Bronchial epithelial cell (primary cell): ENCODE measurements at regions not wholly inside any gene's neighbourhood (a gene's known extent, or its start where the extent isn't known, plus 50 kb on each side); places are given as distances from the start of the nearest gene placed in this dataset.
"Not testable (repeated sequence)": the region's sequence is repeated elsewhere in the genome, so short reads cannot be mapped to it uniquely, and the experiment has no call there.

ENCODE experiments used
- DNase-seq: peaks from one replicate; pipeline ENCODE4 v3.0.0-alpha.2; 2010; ENCODE audit warnings: low read depth
- FAIRE-seq: peaks from 2 replicates; lab custom pipeline; 2011; peaks lifted over from hg19 to GRCh38; lab: Jason Lieb, UNC
- H3K27me3 ChIP-seq: 2 replicates; pipeline ENCODE4 v1.5.1; 2011; ENCODE audit warnings: low read length; ENCODE audit not compliant: control insufficient read depth, insufficient read depth
- H3K36me3 ChIP-seq: 2 replicates; pipeline ENCODE4 v1.5.1; 2011; ENCODE audit warnings: low read length; ENCODE audit not compliant: control insufficient read depth, insufficient read depth
- H3K4me3 ChIP-seq: 2 replicates; pipeline ENCODE4 v1.5.1; 2011; ENCODE audit warnings: mild to moderate bottlenecking, low read depth, low read length, control low read depth
- TF ChIP-seq, protein P1 (sequence below): IDR thresholded peaks from 2 replicates; pipeline ENCODE4 v1.5.1; 2011; ENCODE audit warnings: mild to moderate bottlenecking, moderate library complexity, low read length, control low read depth, inconsistent platforms; ENCODE audit not compliant: insufficient read depth, severe bottlenecking

DNA sequence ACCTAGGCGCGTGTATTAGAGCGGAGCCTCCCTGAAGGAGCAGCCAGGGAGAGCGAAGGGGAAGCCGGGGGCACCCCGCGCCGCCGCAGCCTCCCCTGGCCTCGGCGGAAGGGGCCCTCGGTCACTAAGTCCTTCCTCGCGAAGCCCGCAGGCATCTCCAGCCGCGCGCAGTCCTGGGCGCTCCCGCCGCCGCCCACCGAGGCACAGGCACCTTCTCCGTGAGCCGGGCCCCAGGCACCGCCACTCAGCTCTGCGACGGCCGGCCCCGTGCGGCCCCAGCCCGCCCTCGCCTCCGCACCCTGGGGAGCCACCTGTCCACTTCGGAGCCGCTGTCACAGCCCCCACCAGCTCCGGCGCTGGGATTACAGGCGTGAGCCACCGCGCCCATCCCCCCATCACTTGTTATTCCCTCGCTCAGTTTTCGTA lies 80.8 kb downstream of the ZNF467 start:
- TF ChIP-seq, protein P1, sequence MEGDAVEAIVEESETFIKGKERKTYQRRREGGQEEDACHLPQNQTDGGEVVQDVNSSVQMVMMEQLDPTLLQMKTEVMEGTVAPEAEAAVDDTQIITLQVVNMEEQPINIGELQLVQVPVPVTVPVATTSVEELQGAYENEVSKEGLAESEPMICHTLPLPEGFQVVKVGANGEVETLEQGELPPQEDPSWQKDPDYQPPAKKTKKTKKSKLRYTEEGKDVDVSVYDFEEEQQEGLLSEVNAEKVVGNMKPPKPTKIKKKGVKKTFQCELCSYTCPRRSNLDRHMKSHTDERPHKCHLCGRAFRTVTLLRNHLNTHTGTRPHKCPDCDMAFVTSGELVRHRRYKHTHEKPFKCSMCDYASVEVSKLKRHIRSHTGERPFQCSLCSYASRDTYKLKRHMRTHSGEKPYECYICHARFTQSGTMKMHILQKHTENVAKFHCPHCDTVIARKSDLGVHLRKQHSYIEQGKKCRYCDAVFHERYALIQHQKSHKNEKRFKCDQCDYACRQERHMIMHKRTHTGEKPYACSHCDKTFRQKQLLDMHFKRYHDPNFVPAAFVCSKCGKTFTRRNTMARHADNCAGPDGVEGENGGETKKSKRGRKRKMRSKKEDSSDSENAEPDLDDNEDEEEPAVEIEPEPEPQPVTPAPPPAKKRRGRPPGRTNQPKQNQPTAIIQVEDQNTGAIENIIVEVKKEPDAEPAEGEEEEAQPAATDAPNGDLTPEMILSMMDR = no peak
- Histone ChIP-seq H3K27me3 (no peaks in the 10 kb centered on the region), H3K4me3 (peak overlapping the region; percentile 21), H3K36me3 (no peaks in the 10 kb centered on the region)
- DNase-seq (no peak), FAIRE-seq (no peak)

DNA sequence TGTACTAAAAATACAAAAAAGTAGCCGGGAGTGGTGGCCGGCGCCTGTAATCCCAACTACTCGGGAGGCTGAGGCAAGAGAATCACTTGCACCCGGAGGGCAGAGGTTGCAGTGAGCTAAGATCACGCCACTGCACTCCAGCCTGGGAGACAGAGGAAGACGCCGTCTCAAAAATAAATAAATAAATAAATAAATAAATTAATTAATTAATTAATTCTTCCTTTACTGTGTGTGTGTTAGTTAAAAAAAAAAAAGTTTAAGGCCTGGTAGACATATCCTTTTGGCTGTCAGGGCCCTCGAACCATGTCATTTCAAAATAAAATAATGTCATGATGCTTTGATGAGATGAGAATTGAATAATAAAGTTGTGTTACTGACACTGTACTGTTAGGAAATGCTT lies 81.3 kb downstream of the ZNF467 start:
- DNase-seq (no peak), FAIRE-seq (no peak)
- no peaks in the 10 kb centered on the region for H3K27me3 ChIP-seq
- no peak overlapping the region for H3K4me3 ChIP-seq
- H3K36me3 ChIP-seq = no peaks in the 10 kb centered on the region
- TF ChIP-seq, protein P1 = no peak

DNA sequence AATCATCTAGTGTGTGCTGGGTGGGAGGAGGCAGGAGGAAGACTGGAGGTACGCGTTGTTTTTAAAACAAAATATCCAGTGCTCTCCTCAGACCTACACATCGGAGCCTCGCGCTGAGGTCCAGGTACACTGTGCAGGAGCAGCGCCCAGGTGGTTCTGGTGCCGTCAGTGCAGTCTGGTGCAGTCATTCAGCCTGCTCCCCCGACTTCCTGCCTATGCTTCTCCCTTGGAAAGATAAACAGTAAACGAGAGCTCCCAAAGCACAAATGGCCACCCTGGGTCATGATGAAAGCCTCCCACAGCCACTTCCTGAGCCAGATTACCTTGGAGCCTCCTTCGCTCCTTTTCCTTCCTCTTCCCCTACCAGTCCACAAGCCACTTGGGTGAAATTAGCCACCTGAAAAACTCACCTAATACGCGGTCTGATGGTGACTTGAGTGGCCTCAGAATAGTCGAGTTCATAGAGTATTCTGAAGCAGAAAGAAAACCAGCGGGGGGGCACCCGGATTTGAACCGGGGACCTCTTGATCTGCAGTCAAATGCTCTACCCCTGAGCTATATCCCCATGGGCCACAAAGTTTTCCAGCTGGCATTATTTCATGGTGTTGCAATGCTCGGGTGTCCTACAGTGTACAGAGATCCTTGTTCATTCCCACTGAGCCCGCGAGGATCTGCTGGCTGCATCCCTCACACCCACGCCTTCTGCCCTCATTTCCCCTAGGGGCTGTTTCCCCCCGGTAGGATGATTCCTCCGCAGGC lies 82.5 kb downstream of the ZNF467 start:
- H3K36me3 ChIP-seq = no peaks in the 10 kb centered on the region
- FAIRE-seq (no peak), DNase-seq (peak; percentile 82)
- TF ChIP-seq, protein P1 = no peak
- H3K27me3 ChIP-seq = no peaks in the 10 kb centered on the region
- no peak overlapping the region for H3K4me3 ChIP-seq

DNA sequence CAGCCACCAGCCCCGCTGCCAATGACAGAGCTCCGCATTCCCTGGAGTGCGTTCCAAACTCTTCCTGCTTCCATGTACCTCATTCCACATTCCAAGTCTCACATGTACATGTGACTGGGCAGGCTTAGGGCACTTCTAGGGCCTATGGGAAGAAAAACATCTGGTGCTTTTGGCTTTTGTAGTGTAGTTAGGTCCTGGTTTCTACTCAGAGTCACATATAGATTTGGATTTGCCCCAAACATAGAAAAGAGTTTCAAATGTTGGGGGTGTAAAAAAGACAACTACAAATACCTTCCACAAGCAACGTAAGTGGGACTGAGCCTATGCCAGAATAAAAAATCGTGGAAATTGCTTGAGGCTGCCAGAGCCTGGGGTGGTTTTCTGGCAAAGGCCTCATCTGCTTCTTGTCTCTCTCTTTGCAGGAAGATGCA lies 84.1 kb downstream of the ZNF467 start:
- no peaks in the 10 kb centered on the region for H3K27me3 ChIP-seq
- FAIRE-seq = no peak

DNA sequence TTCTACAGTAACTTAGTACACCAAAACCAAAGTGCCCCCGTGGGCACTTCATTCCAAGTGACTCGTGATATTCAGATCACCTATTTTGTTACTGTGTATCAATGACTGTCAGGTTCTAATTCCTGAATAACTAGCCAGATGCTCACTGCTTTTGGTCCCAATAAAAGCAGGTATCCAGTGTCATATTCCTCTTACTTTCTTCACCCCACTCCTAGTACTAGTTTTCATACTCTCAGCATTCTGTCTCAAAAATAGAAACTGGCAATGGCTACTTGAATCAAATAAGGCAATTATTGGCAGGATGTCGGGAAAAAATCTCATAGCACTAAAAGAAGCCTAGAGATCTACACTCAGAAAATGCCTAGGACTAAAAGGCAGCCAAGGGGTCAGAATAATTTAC lies 84.6 kb downstream of the ZNF467 start:
- no peaks in the 10 kb centered on the region for H3K27me3 ChIP-seq
- no peaks in the 10 kb centered on the region for H3K36me3 ChIP-seq
- TF ChIP-seq, protein P1 = no peak
- FAIRE-seq = no peak
- no peak for DNase-seq
- no peak overlapping the region for H3K4me3 ChIP-seq

More for the DNA sequence above, 84.1 kb downstream of the ZNF467 start:
- DNase-seq = no peak
- no peaks in the 10 kb centered on the region for H3K36me3 ChIP-seq
- no peak overlapping the region for H3K4me3 ChIP-seq
- TF ChIP-seq, protein P1 = no peak

DNA sequence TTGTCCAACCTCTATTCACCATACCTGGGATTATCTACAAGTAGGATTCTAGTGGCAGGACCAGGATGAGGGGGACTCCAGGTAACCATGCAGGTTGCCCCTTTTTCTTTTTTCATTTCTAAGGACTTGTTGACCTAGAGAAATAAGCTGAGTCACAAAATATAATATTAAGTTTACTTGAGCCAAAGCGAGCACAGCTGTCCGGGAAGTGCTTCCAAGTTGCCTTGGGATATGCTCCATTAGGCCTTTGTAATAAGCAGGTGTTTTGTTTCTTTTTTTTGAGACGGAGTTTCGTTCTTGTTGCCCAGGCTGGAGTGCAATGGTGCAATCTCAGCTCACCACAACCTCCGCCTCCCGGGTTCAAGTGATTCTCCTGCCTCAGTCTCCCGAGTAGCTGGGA lies 85.6 kb downstream of the ZNF467 start:
- not testable (repeated sequence) for H3K27me3 ChIP-seq, FAIRE-seq, H3K36me3 ChIP-seq, H3K4me3 ChIP-seq, DNase-seq
